ENCODE measurements at regions not wholly inside any gene's neighbourhood (a gene's known extent, or its start where the extent isn't known, plus 50 kb on each side); places are given as distances from the start of the nearest gene placed in this dataset.

- H3K36me3 ChIP-seq (replicated peaks), result no peaks in the 10 kb centered on the region
- no peak for DNase-seq
- H3K4me3 ChIP-seq (ENCODE audit: low read depth, low read length), result no peak overlapping the region
- TF ChIP-seq CTCF (IDR thresholded peaks at IDR 0.05; ENCODE audit: low read depth, low read length, missing control alignments), result no peak
- no peaks in the 10 kb centered on the region for H3K27me3 ChIP-seq (replicated peaks)
- no peak overlapping the region for H3K27ac ChIP-seq
- in situ Hi-C loops (cut with HindIII; ENCODE audit: low pct_ligation_motif_present, low sequenced_read_pairs), result no loop called here
Measured at GRCh38 chr6:74070711-74071110, 374.7 kb downstream of the CD109 start.

- no peak for TF ChIP-seq CTCF (IDR thresholded peaks at IDR 0.05; ENCODE audit: low read depth, low read length, missing control alignments)
- Histone ChIP-seq H3K4me3 (ENCODE audit: low read depth, low read length) (no peak overlapping the region), H3K27me3 (replicated peaks) (no peaks in the 10 kb centered on the region), H3K36me3 (replicated peaks) (no peaks in the 10 kb centered on the region), H3K27ac (peak overlapping the region; percentile 74)
- peak; percentile 4 for DNase-seq
- in situ Hi-C loops (cut with HindIII; ENCODE audit: low pct_ligation_motif_present, low sequenced_read_pairs), result no loop called here
Measured at GRCh38 chr6:74070091-74070490, 374.1 kb downstream of the CD109 start.

- DNase-seq, result peak; percentile 54
Measured at GRCh38 chr6:74069089-74069581, 373.1 kb downstream of the CD109 start.

GRCh38 chr6:74066168-74066871, 370.3 kb downstream of the CD109 start:
- Histone ChIP-seq H3K27ac (peak overlapping the region; percentile 95), H3K4me3 (ENCODE audit: low read depth, low read length) (no peak overlapping the region), H3K27me3 (replicated peaks) (no peaks in the 10 kb centered on the region), H3K36me3 (replicated peaks) (no peaks in the 10 kb centered on the region)
- DNase-seq, result peak; percentile 92
- in situ Hi-C loops (cut with HindIII; ENCODE audit: low pct_ligation_motif_present, low sequenced_read_pairs), result no loop called here
- no peak for TF ChIP-seq CTCF (IDR thresholded peaks at IDR 0.05; ENCODE audit: low read depth, low read length, missing control alignments)

More at GRCh38 chr6:74069089-74069581, 373.1 kb downstream of the CD109 start:
- TF ChIP-seq CTCF (IDR thresholded peaks at IDR 0.05; ENCODE audit: low read depth, low read length, missing control alignments), result no peak
- H3K36me3 ChIP-seq (replicated peaks), result no peaks in the 10 kb centered on the region
- H3K27ac ChIP-seq, result peak overlapping the region; percentile 74
- H3K27me3 ChIP-seq (replicated peaks), result no peaks in the 10 kb centered on the region
- in situ Hi-C loops (cut with HindIII; ENCODE audit: low pct_ligation_motif_present, low sequenced_read_pairs), result no loop called here
- no peak overlapping the region for H3K4me3 ChIP-seq (ENCODE audit: low read depth, low read length)

GRCh38 chr6:74065705-74066104, 369.7 kb downstream of the CD109 start:
- no peaks in the 10 kb centered on the region for H3K27me3 ChIP-seq (replicated peaks)
- in situ Hi-C loops (cut with HindIII; ENCODE audit: low pct_ligation_motif_present, low sequenced_read_pairs), result no loop called here
- peak overlapping the region; percentile 95 for H3K27ac ChIP-seq
- DNase-seq, result no peak
- TF ChIP-seq CTCF (IDR thresholded peaks at IDR 0.05; ENCODE audit: low read depth, low read length, missing control alignments), result no peak
- no peak overlapping the region for H3K4me3 ChIP-seq (ENCODE audit: low read depth, low read length)
- H3K36me3 ChIP-seq (replicated peaks), result no peaks in the 10 kb centered on the region

- Histone ChIP-seq H3K4me3 (ENCODE audit: low read depth, low read length) (no peak overlapping the region), H3K36me3 (replicated peaks) (no peaks in the 10 kb centered on the region), H3K27me3 (replicated peaks) (no peaks in the 10 kb centered on the region), H3K27ac (no peak overlapping the region)
- no peak for TF ChIP-seq CTCF (IDR thresholded peaks at IDR 0.05; ENCODE audit: low read depth, low read length, missing control alignments)
- no peak for DNase-seq
- in situ Hi-C loops (cut with HindIII; ENCODE audit: low pct_ligation_motif_present, low sequenced_read_pairs), result no loop called here
Measured at GRCh38 chr6:74063391-74063790, 367.4 kb downstream of the CD109 start.
